OCI-LY1 (cell line): ENCODE measurements at regions not wholly inside any gene's neighbourhood (a gene's known extent, or its start where the extent isn't known, plus 50 kb on each side); places are given as distances from the start of the nearest gene placed in this dataset.
"Not testable (repeated sequence)": the region's sequence is repeated elsewhere in the genome, so short reads cannot be mapped to it uniquely, and the experiment has no call there.

ENCODE experiments used
- CTCF ChIP-seq: fragments of 200-600 bp; sonication (generic), shearing (Covaris generic); IDR thresholded peaks from 2 replicates; pipeline ENCODE4 v1.5.1; 2017; ENCODE audit warnings: mild to moderate bottlenecking, antibody characterized with exemption, low read length, moderate library complexity, mixed read lengths
- EZH2 ChIP-seq: fragments of 200-600 bp; sonication (generic), shearing (Covaris generic); IDR thresholded peaks from 2 replicates; pipeline ENCODE4 v1.8.0; 2017; ENCODE audit warnings: borderline replicate concordance, mixed run types, mild to moderate bottlenecking, antibody characterized with exemption, low read length, moderate library complexity, mixed read lengths

GRCh38 chr9:62807424-62807823 lies 1617.6 kb downstream of the SPATA31A7 start:
- not testable (repeated sequence) for TF ChIP-seq EZH2, CTCF
